Esophagus squamous epithelium (tissue), 5 donors: ENCODE measurements at regions not wholly inside any gene's neighbourhood (a gene's known extent, or its start where the extent isn't known, plus 50 kb on each side); places are given as distances from the start of the nearest gene placed in this dataset.

Experiments
- DNase-seq: peaks from one replicate; lab custom pipeline; 2025; lab: John Stamatoyannopoulos, UW
- H3K27ac ChIP-seq, 4 donors: fragments of 200-600 bp; sonication (generic); one replicate each; pipeline ENCODE4 v1.5.1; 2016 to 2019; ENCODE audit warnings: mild to moderate bottlenecking in 1 of 4
- H3K27me3 ChIP-seq, 4 donors: fragments of 200-600 bp; sonication (generic); 1 replicate in 3 of 4; 2 replicates in 1 of 4; pipeline versions ENCODE4 v1.5.1 to v1.6.0; 2017 to 2021; ENCODE audit warnings: antibody characterized with exemption in 1 of 4
- H3K36me3 ChIP-seq, 3 donors: fragments of 200-600 bp; sonication (generic); one replicate each; pipeline ENCODE4 v1.5.1; 2016 to 2019
- H3K4me1 ChIP-seq, 3 donors: fragments of 200-600 bp; sonication (generic); one replicate each; pipeline ENCODE4 v1.5.1; 2017 to 2019
- H3K4me3 ChIP-seq, 4 donors: fragments of 200-600 bp; sonication (generic); 1 replicate in 3 of 4; 2 replicates in 1 of 4; pipeline ENCODE4 v1.5.1; 2016 to 2019; ENCODE audit warnings: mild to moderate bottlenecking in 2 of 4, moderate library complexity in 1 of 4
- H3K9me3 ChIP-seq, 3 donors: fragments of 200-600 bp; sonication (generic); one replicate each; pipeline ENCODE4 v1.5.1; 2016 to 2019
- POLR2A ChIP-seq, 4 donors: fragments of 450-650 bp; IDR thresholded peaks; one replicate each; pipeline ENCODE4 v1.6.1; 2017; ENCODE audit warnings: antibody characterized with exemption in 4 of 4, mild to moderate bottlenecking in 4 of 4, moderate library complexity in 3 of 4
- WGBS, 2 donors: methylation state at CpG; one replicate each; pipeline ENCODE4 v1.1.5; 2018; 5-methylcytosine and 5-hydroxymethylcytosine counted together
- intact Hi-C: fragments of 100-400 bp; cut with DNase I; formaldehyde crosslinking; loops from one replicate; pipeline ENCODE4 v1.15.0; 2022
- TF ChIP-seq, protein P1 (sequence below), 6 experiments: fragments of 450-650 bp in 4 of 6; fragments of 200-600 bp in 2 of 6; sonication (generic) in 2 of 6; IDR thresholded peaks; one replicate each; pipeline ENCODE4 v1.5.1; 2016 to 2019; ENCODE audit warnings: antibody characterized with exemption in 6 of 6, mild to moderate bottlenecking in 4 of 6, moderate library complexity in 4 of 6
- donor health status: DM: yes; HTN: yes; CAD: no.

GRCh38 chr14:100638211-100638855, 51.1 kb upstream of the BEGAIN start:
- Histone ChIP-seq H3K4me1 (no peaks in the 10 kb centered on the region), H3K27me3 (peaks cover 0 to 35% (median 0%) of the 10 kb centered on the region in 4 donors), H3K27ac (no peak overlapping the region), H3K4me3 (no peak overlapping the region), H3K36me3 (no peaks in the 10 kb centered on the region), H3K9me3 (no peaks in the 10 kb centered on the region)
- intact Hi-C loops = no loop called here
- no peak for DNase-seq
- no peak for TF ChIP-seq POLR2A (IDR thresholded peaks at IDR 0.05)
- TF ChIP-seq, protein P1, sequence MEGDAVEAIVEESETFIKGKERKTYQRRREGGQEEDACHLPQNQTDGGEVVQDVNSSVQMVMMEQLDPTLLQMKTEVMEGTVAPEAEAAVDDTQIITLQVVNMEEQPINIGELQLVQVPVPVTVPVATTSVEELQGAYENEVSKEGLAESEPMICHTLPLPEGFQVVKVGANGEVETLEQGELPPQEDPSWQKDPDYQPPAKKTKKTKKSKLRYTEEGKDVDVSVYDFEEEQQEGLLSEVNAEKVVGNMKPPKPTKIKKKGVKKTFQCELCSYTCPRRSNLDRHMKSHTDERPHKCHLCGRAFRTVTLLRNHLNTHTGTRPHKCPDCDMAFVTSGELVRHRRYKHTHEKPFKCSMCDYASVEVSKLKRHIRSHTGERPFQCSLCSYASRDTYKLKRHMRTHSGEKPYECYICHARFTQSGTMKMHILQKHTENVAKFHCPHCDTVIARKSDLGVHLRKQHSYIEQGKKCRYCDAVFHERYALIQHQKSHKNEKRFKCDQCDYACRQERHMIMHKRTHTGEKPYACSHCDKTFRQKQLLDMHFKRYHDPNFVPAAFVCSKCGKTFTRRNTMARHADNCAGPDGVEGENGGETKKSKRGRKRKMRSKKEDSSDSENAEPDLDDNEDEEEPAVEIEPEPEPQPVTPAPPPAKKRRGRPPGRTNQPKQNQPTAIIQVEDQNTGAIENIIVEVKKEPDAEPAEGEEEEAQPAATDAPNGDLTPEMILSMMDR (IDR thresholded peaks at IDR 0.05) = no peak
- WGBS, 2 donors = no CpG with 5 or more reads among the region's 14 CpGs

DNA sequence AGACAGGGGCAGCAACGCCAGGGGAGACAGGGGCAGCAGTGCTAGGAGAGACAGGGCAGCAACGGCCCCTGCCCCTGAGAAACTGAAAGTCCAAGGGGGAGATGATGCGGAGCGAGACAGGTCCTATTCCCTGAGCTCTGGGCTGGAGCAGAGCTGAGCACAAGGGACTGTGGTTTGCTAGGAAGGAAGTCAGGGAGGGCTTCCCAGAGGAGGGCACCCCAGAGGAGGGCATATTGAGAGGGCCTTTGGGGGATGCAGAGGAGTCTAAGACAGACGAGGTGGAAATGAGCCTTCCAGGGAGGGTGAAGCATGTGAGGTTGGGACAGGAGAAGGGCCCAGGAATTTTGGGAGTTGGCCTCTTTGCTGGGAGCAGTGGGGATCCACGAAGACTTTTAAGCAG, 52.1 kb upstream of the BEGAIN start:
- Histone ChIP-seq H3K27me3 (peaks cover 0 to 38% (median 0%) of the 10 kb centered on the region in 4 donors), H3K36me3 (no peaks in the 10 kb centered on the region), H3K9me3 (no peaks in the 10 kb centered on the region), H3K4me1 (no peaks in the 10 kb centered on the region), H3K4me3 (no peak overlapping the region), H3K27ac (no peak overlapping the region)
- intact Hi-C loops = no loop called here
- 78 to 86% methylated on average over 6 of the region's 6 CpGs for WGBS, 2 donors
- no peak for TF ChIP-seq POLR2A (IDR thresholded peaks at IDR 0.05)
- TF ChIP-seq, protein P1 (IDR thresholded peaks at IDR 0.05) = no peak
- DNase-seq = no peak

DNA sequence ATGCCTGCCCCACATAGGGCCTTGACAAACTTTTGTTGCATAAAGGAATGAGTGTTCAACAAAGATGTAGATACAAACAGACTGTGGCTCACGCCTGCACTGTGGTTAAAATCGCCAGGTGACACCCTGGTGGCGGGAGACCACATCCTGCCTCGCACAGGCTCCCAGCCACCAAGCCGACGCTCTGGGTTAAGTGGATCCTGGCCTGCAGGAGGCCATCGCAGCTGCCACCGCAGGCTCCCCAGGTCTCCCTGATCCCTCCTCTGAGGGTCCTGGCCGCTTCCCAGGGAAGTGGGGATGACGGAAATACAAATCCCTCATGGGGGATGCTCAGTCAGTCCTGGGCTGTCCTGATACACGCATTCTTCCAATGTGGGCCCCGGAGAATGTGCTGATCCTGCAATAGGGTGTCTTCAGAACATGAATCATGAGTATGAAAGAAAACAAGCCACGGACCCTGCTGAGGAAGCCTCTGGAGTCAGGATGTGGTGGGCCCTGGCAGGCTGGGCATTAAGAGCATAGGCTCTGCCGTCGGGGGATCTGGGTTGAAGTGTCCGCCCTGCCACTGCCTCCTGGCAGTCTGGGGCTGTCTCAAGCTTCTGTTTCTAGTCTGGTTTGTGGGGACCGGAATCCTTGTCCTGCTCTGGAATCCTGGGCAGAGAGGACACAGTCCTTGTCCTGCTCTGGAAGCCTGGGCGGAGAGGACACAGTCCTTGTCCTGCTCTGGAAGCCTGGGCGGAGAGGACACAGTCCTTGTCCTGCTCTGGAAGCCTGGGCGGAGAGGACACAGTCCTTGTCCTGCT, 53.5 kb upstream of the BEGAIN start:
- intact Hi-C loops = no loop called here
- H3K4me1 ChIP-seq = peaks cover 0 to 4% (median 3%) of the 10 kb centered on the region in 3 donors
- DNase-seq = no peak
- H3K9me3 ChIP-seq = no peaks in the 10 kb centered on the region
- no peak overlapping the region for H3K4me3 ChIP-seq
- H3K36me3 ChIP-seq = no peaks in the 10 kb centered on the region
- TF ChIP-seq, protein P1 (IDR thresholded peaks at IDR 0.05) = no peak
- TF ChIP-seq POLR2A (IDR thresholded peaks at IDR 0.05) = no peak
- WGBS, 2 donors = 59 to 81% methylated on average over 8 to 10 of the region's 20 CpGs
- H3K27ac ChIP-seq = no peak overlapping the region
- H3K27me3 ChIP-seq = peaks cover 0 to 31% (median 0%) of the 10 kb centered on the region in 4 donors

DNA sequence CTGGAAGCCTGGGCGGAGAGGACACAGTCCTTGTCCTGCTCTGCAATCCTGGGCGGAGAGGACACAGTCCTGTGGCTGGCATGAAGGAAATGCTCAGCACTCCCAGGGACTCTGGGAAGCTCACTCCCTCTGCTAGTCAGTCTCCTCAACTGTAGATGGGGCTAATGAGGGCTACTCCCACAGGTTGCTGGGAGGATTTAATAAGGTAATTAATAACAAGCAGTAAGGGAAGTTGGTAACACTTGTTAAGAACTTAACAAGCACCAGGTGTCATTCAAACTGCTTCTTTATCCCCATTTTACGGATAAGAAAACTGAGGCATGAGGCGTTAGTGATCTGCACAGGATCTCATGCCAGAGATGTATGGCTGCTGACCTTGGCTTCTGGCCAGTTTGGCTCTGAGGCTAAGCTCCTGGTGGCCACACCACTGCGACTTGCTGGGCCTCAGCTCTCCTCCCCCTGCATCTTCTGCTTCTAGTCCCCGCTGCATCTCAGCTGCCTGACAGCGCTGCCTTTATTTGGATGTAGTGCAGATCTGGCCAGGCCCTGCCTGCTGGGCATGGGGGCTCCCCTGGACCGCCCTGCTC, 54.1 kb upstream of the BEGAIN start:
- 79 to 94% methylated on average over 2 to 7 of the region's 8 CpGs for WGBS, 2 donors
- intact Hi-C loops = no loop called here
- peaks cover 0 to 26% (median 0%) of the 10 kb centered on the region in 4 donors for H3K27me3 ChIP-seq
- no peak overlapping the region for H3K27ac ChIP-seq
- TF ChIP-seq, protein P1 (IDR thresholded peaks at IDR 0.05) = no peak
- peaks cover 0 to 5% (median 3%) of the 10 kb centered on the region in 3 donors for H3K4me1 ChIP-seq
- H3K36me3 ChIP-seq = no peaks in the 10 kb centered on the region
- no peaks in the 10 kb centered on the region for H3K9me3 ChIP-seq
- H3K4me3 ChIP-seq = no peak overlapping the region
- DNase-seq = no peak

GRCh38 chr14:100643426-100643825, 56.2 kb upstream of the BEGAIN start:
- H3K4me1 ChIP-seq = peaks cover 0 to 5% (median 3%) of the 10 kb centered on the region in 3 donors
- DNase-seq = no peak
- intact Hi-C loops = no loop called here
- H3K27ac ChIP-seq = no peak overlapping the region
- no peaks in the 10 kb centered on the region for H3K36me3 ChIP-seq
- no peaks in the 10 kb centered on the region for H3K9me3 ChIP-seq
- no peak overlapping the region for H3K4me3 ChIP-seq
- TF ChIP-seq, protein P1 (IDR thresholded peaks at IDR 0.05) = no peak
- no peak for TF ChIP-seq POLR2A (IDR thresholded peaks at IDR 0.05)
- WGBS, 2 donors = 83 to 92% methylated on average over 2 to 7 of the region's 8 CpGs
- peaks cover 0 to 21% (median 0%) of the 10 kb centered on the region in 4 donors for H3K27me3 ChIP-seq
